PFSK-1 (cell line): ENCODE measurements at regions not wholly inside any gene's neighbourhood (a gene's known extent, or its start where the extent isn't known, plus 50 kb on each side); places are given as distances from the start of the nearest gene placed in this dataset.

Source experiments
- FOXP2 ChIP-seq: optimal IDR thresholded peaks from 2 replicates; pipeline ENCODE3; 2011; ENCODE audit warnings: borderline replicate concordance, control low read depth, inconsistent platforms; ENCODE audit not compliant: insufficient read depth; ENCODE audit errors: extremely low read length, extremely low read depth
- POLR2AphosphoS5 ChIP-seq: IDR thresholded peaks from 2 replicates; pipeline ENCODE4 v1.6.1; 2012; ENCODE audit warnings: low read depth, mild to moderate bottlenecking, control low read depth, low read length, moderate library complexity
- REST ChIP-seq, 2 experiments: IDR thresholded peaks; 2 replicates each; pipeline versions ENCODE4 v1.6.1 to v1.8.0; 2011 to 2012; ENCODE audit warnings: low read depth in 2 of 2, low read length in 2 of 2, control low read depth in 1 of 2, inconsistent platforms in 1 of 2, mild to moderate bottlenecking in 1 of 2, moderate library complexity in 1 of 2; ENCODE audit not compliant: insufficient read depth in 1 of 2
- SIN3A ChIP-seq: IDR thresholded peaks from 2 replicates; pipeline ENCODE4 v1.6.1; 2012; ENCODE audit warnings: mild to moderate bottlenecking, low read length, moderate library complexity, borderline replicate concordance; ENCODE audit not compliant: insufficient read depth
- TAF1 ChIP-seq: IDR thresholded peaks from 2 replicates; pipeline ENCODE4 v1.6.1; 2012; ENCODE audit warnings: low read length, control low read depth, borderline replicate concordance; ENCODE audit not compliant: insufficient read depth

GRCh38 chr12:87066326-87066725 is 810.1 kb upstream of the MGAT4C start:
- no peak for TF ChIP-seq REST (IDR thresholded peaks at IDR 0.05; ENCODE audit: insufficient read depth in 1 of 2, low read depth in 2 of 2, low read length in 2 of 2)
- TF ChIP-seq POLR2AphosphoS5: no peak
- no peak for TF ChIP-seq SIN3A
- no peak for TF ChIP-seq TAF1
- no peak for TF ChIP-seq FOXP2
